GM23338 (cell line): ENCODE measurements at regions not wholly inside any gene's neighbourhood (a gene's known extent, or its start where the extent isn't known, plus 50 kb on each side); places are given as distances from the start of the nearest gene placed in this dataset.

ENCODE experiments used
- ATAC-seq: fragments of 200-7000 bp; cut with Tn5 transposase; 3 replicates; pipeline ENCODE4 v1.9.1; 2020
- DNase-seq: peaks from one replicate; pipeline ENCODE4 v3.0.0-alpha.2; 2015; ENCODE audit warnings: low spot score
- H2AFZ ChIP-seq: fragments of 200-600 bp; sonication (generic); 2 replicates; pipeline ENCODE4 v1.8.0; 2016; ENCODE audit warnings: antibody characterized with exemption, mild to moderate bottlenecking, moderate library complexity
- H3F3A ChIP-seq: fragments of 200-600 bp; sonication (generic); replicated peaks from 2 replicates; pipeline ENCODE4 v1.8.0; 2017; ENCODE audit warnings: antibody characterized with exemption, mixed run types, low read depth
- H3K27ac ChIP-seq: fragments of 200-600 bp; sonication (generic); 2 replicates; pipeline ENCODE4 v1.6.1; 2016; ENCODE audit warnings: low read depth
- H3K27me3 ChIP-seq: fragments of 200-600 bp; sonication (generic); 2 replicates; pipeline ENCODE4 v1.8.0; 2016; ENCODE audit warnings: mild to moderate bottlenecking, mixed run types, moderate library complexity; ENCODE audit not compliant: insufficient read depth
- H3K36me3 ChIP-seq: fragments of 200-600 bp; sonication (generic); 2 replicates; pipeline ENCODE4 v1.8.0; 2016; ENCODE audit warnings: mild to moderate bottlenecking; ENCODE audit not compliant: insufficient read depth
- H3K4me1 ChIP-seq: fragments of 200-600 bp; sonication (generic); 2 replicates; pipeline ENCODE4 v1.8.0; 2016; ENCODE audit warnings: mild to moderate bottlenecking, moderate library complexity; ENCODE audit not compliant: insufficient read depth
- H3K4me2 ChIP-seq: fragments of 200-600 bp; sonication (generic); 2 replicates; pipeline ENCODE4 v1.7.1; 2017; ENCODE audit warnings: mixed run types
- H3K4me3 ChIP-seq: fragments of 200-600 bp; sonication (generic); 2 replicates; pipeline ENCODE4 v1.6.1; 2016; ENCODE audit warnings: mixed run types
- H3K79me2 ChIP-seq: fragments of 200-600 bp; sonication (generic); replicated peaks from 2 replicates; pipeline ENCODE4 v1.8.0; 2017; ENCODE audit warnings: mild to moderate bottlenecking; ENCODE audit not compliant: insufficient read depth
- H3K9me2 ChIP-seq: fragments of 200-600 bp; sonication (generic); 2 replicates; pipeline ENCODE4 v1.8.0; 2017; ENCODE audit not compliant: insufficient read depth
- H4K20me1 ChIP-seq: fragments of 200-600 bp; sonication (generic); replicated peaks from 2 replicates; pipeline ENCODE4 v1.8.0; 2017; ENCODE audit warnings: mild to moderate bottlenecking; ENCODE audit not compliant: insufficient read depth
- H3K27ac Mint-ChIP-seq: 2 replicates; pipeline ENCODE4 v1.8.0; 2020; ENCODE audit warnings: inconsistent platforms, mild to moderate bottlenecking, moderate library complexity, mixed read lengths
- H3K27me3 Mint-ChIP-seq: 3 replicates; pipeline ENCODE4 v1.8.0; 2022; ENCODE audit warnings: low read depth, mild to moderate bottlenecking, moderate library complexity, mixed read lengths, inconsistent platforms; ENCODE audit not compliant: insufficient read depth, poor library complexity
- H3K36me3 Mint-ChIP-seq: 3 replicates; pipeline ENCODE4 v1.8.0; 2021; ENCODE audit warnings: low read depth, mild to moderate bottlenecking, inconsistent platforms, moderate library complexity, mixed read lengths
- H3K4me1 Mint-ChIP-seq: 3 replicates; pipeline ENCODE4 v1.8.0; 2020; ENCODE audit warnings: mild to moderate bottlenecking, inconsistent platforms, mixed read lengths
- H3K4me3 Mint-ChIP-seq: 3 replicates; pipeline ENCODE4 v1.8.0; 2021; ENCODE audit warnings: moderate library complexity, mild to moderate bottlenecking, inconsistent platforms, mixed read lengths
- H3K9me3 Mint-ChIP-seq: 3 replicates; pipeline ENCODE4 v1.8.0; 2020; ENCODE audit warnings: moderate library complexity, mild to moderate bottlenecking, inconsistent platforms, mixed read lengths
- CREB1 ChIP-seq: fragments of 250-450 bp; sonication (Bioruptor Pico); IDR thresholded peaks from 2 replicates; pipeline ENCODE4 v1.5.0; 2020; ENCODE audit warnings: low read depth, mild to moderate bottlenecking, moderate library complexity
- CTCF ChIP-seq, 2 experiments: fragments of 200-600 bp in 1 of 2; sonication (generic) in 1 of 2; conservative IDR thresholded peaks; 2 replicates each; pipeline versions ENCODE4 v1.5.1 to v1.6.1; 2016 to 2017; ENCODE audit warnings: antibody characterized with exemption in 2 of 2, low read depth in 2 of 2, mild to moderate bottlenecking in 2 of 2, moderate library complexity in 1 of 2
- ETS1 ChIP-seq: IDR thresholded peaks from 2 replicates; pipeline ENCODE4 v1.6.1; 2016; ENCODE audit warnings: antibody characterized with exemption
- EZH2 ChIP-seq: fragments of 200-600 bp; sonication (generic); IDR thresholded peaks from one replicate; pipeline ENCODE4 v1.8.0; 2017; ENCODE audit warnings: antibody characterized with exemption, mild to moderate bottlenecking, low read depth; ENCODE audit not compliant: unreplicated experiment
- EZH2phosphoT487 ChIP-seq: fragments of 200-600 bp; sonication (generic); IDR thresholded peaks from one replicate; pipeline ENCODE4 v1.8.1; 2018; ENCODE audit warnings: antibody characterized with exemption; ENCODE audit not compliant: unreplicated experiment
- JUNB ChIP-seq: IDR thresholded peaks from one replicate; pipeline ENCODE4 v1.6.1; 2016; ENCODE audit warnings: antibody characterized with exemption; ENCODE audit not compliant: unreplicated experiment
- NANOG ChIP-seq: IDR thresholded peaks from 2 replicates; pipeline ENCODE4 v1.6.1; 2016; ENCODE audit warnings: antibody characterized with exemption, borderline replicate concordance
- POLR2AphosphoS5 ChIP-seq: IDR thresholded peaks from 2 replicates; pipeline ENCODE4 v1.6.1; 2016; ENCODE audit warnings: antibody characterized with exemption, low read depth
- STAT1 ChIP-seq: IDR thresholded peaks from one replicate; pipeline ENCODE4 v1.6.1; 2016; ENCODE audit warnings: antibody characterized with exemption; ENCODE audit not compliant: unreplicated experiment
- ZNF114 ChIP-seq: fragments of 250-450 bp; sonication (Bioruptor Pico); IDR thresholded peaks from 2 replicates; pipeline ENCODE4 v1.5.0; 2020; ENCODE audit warnings: mild to moderate bottlenecking, moderate library complexity
- ZNF331 ChIP-seq: fragments of 250-450 bp; sonication (Bioruptor Pico); IDR thresholded peaks from 2 replicates; pipeline ENCODE4 v1.5.0; 2020; ENCODE audit warnings: low read depth, mild to moderate bottlenecking, moderate library complexity
- TF ChIP-seq, protein P1 (sequence below): IDR thresholded peaks from one replicate; pipeline ENCODE4 v1.6.1; 2018; ENCODE audit warnings: antibody characterized with exemption; ENCODE audit not compliant: unreplicated experiment

DNA sequence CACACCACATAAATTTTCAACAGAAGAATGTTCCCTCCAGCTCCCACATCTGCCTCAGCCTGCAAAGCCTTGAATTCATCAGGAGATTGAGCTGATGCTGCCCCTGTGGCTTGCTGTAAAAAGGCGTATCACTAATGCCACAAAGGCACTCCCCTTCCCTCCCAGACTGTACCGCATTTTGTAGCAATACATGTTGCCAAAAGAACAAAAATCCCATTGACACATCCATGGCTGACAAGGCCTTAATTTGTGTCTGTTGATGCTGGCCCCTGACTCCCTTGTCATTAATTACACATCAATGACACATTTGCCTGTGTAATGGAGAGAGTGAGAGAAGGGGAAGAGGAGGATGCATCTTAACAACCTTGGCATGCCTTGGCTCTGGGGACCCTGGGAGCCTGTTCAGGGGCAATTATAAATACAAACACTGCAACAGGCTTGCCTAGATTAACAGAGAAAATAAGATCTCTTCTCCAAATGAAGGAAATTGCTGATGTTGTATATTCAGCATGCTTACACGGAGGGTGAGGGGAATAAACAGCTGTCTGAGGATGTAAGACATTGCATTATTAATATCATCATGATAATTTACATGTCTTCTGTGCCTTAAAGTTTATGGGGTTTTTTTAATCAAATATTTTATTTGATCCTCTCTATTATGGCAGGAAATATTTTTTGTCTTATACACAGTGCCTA is 264.0 kb downstream of the SUCLG1 start:
- Histone ChIP-seq H3K4me3 (no peak overlapping the region), H3K4me1 (no peaks in the 10 kb centered on the region), H3K27me3 (no peaks in the 10 kb centered on the region), H3F3A (no peaks in the 10 kb centered on the region), H3K36me3 (no peaks in the 10 kb centered on the region), H3K9me2 (no peaks in the 10 kb centered on the region), H2AFZ (no peak overlapping the region), H3K79me2 (no peaks in the 10 kb centered on the region), H3K27ac (no peak overlapping the region), H4K20me1 (no peaks in the 10 kb centered on the region), H3K4me2 (no peak overlapping the region)
- no peak overlapping the region for H3K4me3 Mint-ChIP-seq
- H3K4me1 Mint-ChIP-seq = no peaks in the 10 kb centered on the region
- no peaks in the 10 kb centered on the region for H3K36me3 Mint-ChIP-seq
- H3K27me3 Mint-ChIP-seq = peaks cover 2% of the 10 kb centered on the region
- H3K9me3 Mint-ChIP-seq = peaks cover 3% of the 10 kb centered on the region; the same call in 1 of the 3 replicates
- TF ChIP-seq EZH2phosphoT487 (no peak), ZNF331 (CRISPR knock-in tag) (no peak), JUNB (no peak), EZH2 (no peak), POLR2AphosphoS5 (no peak), CTCF (conservative IDR thresholded peaks at IDR 0.05; ENCODE audit: low read depth in 2 of 2) (no peak), STAT1 (no peak), ZNF114 (no peak), CREB1 (no peak)
- no peak for DNase-seq
- no peak overlapping the region for H3K27ac Mint-ChIP-seq
- ATAC-seq = no peak

DNA sequence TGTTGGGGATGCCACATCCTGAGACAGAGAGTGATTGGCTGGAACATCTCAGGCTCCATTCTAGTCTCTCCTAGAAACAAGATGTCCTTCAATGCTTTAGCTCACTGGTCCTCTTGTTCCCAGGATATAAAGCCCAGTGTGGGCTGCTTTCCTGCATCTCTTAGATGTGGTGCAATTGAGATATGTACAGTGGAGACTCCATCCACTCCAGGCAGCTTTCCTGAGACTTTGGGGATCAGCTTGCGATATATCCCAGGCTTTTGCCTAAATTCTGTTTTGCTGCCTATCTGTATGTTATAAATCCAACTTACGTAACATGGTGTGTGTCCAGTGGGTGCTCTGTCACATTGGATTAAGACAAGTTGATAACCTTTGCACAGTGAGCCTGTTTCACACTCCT is 264.9 kb downstream of the SUCLG1 start:
- H2AFZ ChIP-seq = no peak overlapping the region
- ATAC-seq = no peak
- H3K27me3 ChIP-seq = no peaks in the 10 kb centered on the region
- no peak for DNase-seq
- no peak overlapping the region for H3K27ac Mint-ChIP-seq
- H3K36me3 Mint-ChIP-seq = no peaks in the 10 kb centered on the region
- H3K9me2 ChIP-seq = no peaks in the 10 kb centered on the region
- no peak overlapping the region for H3K4me3 ChIP-seq
- no peaks in the 10 kb centered on the region for H3K4me1 Mint-ChIP-seq
- no peaks in the 10 kb centered on the region for H3K9me3 Mint-ChIP-seq
- H3K27ac ChIP-seq = no peak overlapping the region
- no peaks in the 10 kb centered on the region for H3K79me2 ChIP-seq
- no peaks in the 10 kb centered on the region for H3K36me3 ChIP-seq
- H3K4me3 Mint-ChIP-seq = no peak overlapping the region
- peaks cover 2% of the 10 kb centered on the region for H3K27me3 Mint-ChIP-seq
- H3F3A ChIP-seq = no peaks in the 10 kb centered on the region
- H3K4me1 ChIP-seq = no peaks in the 10 kb centered on the region
- H3K4me2 ChIP-seq = no peak overlapping the region
- no peaks in the 10 kb centered on the region for H4K20me1 ChIP-seq
- TF ChIP-seq EZH2 (no peak), EZH2phosphoT487 (no peak), JUNB (no peak), STAT1 (no peak), ZNF114 (no peak), ZNF331 (CRISPR knock-in tag) (no peak), CREB1 (no peak), ETS1 (no peak), POLR2AphosphoS5 (no peak), NANOG (no peak)
- TF ChIP-seq, protein P1, sequence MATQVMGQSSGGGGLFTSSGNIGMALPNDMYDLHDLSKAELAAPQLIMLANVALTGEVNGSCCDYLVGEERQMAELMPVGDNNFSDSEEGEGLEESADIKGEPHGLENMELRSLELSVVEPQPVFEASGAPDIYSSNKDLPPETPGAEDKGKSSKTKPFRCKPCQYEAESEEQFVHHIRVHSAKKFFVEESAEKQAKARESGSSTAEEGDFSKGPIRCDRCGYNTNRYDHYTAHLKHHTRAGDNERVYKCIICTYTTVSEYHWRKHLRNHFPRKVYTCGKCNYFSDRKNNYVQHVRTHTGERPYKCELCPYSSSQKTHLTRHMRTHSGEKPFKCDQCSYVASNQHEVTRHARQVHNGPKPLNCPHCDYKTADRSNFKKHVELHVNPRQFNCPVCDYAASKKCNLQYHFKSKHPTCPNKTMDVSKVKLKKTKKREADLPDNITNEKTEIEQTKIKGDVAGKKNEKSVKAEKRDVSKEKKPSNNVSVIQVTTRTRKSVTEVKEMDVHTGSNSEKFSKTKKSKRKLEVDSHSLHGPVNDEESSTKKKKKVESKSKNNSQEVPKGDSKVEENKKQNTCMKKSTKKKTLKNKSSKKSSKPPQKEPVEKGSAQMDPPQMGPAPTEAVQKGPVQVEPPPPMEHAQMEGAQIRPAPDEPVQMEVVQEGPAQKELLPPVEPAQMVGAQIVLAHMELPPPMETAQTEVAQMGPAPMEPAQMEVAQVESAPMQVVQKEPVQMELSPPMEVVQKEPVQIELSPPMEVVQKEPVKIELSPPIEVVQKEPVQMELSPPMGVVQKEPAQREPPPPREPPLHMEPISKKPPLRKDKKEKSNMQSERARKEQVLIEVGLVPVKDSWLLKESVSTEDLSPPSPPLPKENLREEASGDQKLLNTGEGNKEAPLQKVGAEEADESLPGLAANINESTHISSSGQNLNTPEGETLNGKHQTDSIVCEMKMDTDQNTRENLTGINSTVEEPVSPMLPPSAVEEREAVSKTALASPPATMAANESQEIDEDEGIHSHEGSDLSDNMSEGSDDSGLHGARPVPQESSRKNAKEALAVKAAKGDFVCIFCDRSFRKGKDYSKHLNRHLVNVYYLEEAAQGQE = no peak
